ENCODE measurements at regions not wholly inside any gene's neighbourhood (a gene's known extent, or its start where the extent isn't known, plus 50 kb on each side); places are given as distances from the start of the nearest gene placed in this dataset.

GRCh38 chr2:238587776-238588660 is 161.3 kb downstream of the ASB1 start:
- no peak for DNase-seq (ENCODE audit: low read depth in 1 of 2, low spot score in 1 of 2)
- Histone ChIP-seq H3K27ac (replicated peaks) (no peak overlapping the region), H3K4me3 (replicated peaks; ENCODE audit: insufficient read depth, low read length) (no peak overlapping the region), H3K27me3 (ENCODE audit: insufficient read depth, poor library complexity, severe bottlenecking) (no peaks in the 10 kb centered on the region)
- TF ChIP-seq SPI1 (IDR thresholded peaks at IDR 0.05; ENCODE audit: borderline replicate concordance, low read depth): no peak
- no peak for TF ChIP-seq GABPA (IDR thresholded peaks at IDR 0.05; ENCODE audit: low read depth)
- TF ChIP-seq, protein P1, sequence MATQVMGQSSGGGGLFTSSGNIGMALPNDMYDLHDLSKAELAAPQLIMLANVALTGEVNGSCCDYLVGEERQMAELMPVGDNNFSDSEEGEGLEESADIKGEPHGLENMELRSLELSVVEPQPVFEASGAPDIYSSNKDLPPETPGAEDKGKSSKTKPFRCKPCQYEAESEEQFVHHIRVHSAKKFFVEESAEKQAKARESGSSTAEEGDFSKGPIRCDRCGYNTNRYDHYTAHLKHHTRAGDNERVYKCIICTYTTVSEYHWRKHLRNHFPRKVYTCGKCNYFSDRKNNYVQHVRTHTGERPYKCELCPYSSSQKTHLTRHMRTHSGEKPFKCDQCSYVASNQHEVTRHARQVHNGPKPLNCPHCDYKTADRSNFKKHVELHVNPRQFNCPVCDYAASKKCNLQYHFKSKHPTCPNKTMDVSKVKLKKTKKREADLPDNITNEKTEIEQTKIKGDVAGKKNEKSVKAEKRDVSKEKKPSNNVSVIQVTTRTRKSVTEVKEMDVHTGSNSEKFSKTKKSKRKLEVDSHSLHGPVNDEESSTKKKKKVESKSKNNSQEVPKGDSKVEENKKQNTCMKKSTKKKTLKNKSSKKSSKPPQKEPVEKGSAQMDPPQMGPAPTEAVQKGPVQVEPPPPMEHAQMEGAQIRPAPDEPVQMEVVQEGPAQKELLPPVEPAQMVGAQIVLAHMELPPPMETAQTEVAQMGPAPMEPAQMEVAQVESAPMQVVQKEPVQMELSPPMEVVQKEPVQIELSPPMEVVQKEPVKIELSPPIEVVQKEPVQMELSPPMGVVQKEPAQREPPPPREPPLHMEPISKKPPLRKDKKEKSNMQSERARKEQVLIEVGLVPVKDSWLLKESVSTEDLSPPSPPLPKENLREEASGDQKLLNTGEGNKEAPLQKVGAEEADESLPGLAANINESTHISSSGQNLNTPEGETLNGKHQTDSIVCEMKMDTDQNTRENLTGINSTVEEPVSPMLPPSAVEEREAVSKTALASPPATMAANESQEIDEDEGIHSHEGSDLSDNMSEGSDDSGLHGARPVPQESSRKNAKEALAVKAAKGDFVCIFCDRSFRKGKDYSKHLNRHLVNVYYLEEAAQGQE (IDR thresholded peaks at IDR 0.05; ENCODE audit: insufficient replicate concordance, low read depth): no peak
- no peak for TF ChIP-seq CTCF (IDR thresholded peaks at IDR 0.05; ENCODE audit: insufficient read depth, low read length)
- no peak for TF ChIP-seq POLR2AphosphoS5 (IDR thresholded peaks at IDR 0.05; ENCODE audit: low read depth)

DNA sequence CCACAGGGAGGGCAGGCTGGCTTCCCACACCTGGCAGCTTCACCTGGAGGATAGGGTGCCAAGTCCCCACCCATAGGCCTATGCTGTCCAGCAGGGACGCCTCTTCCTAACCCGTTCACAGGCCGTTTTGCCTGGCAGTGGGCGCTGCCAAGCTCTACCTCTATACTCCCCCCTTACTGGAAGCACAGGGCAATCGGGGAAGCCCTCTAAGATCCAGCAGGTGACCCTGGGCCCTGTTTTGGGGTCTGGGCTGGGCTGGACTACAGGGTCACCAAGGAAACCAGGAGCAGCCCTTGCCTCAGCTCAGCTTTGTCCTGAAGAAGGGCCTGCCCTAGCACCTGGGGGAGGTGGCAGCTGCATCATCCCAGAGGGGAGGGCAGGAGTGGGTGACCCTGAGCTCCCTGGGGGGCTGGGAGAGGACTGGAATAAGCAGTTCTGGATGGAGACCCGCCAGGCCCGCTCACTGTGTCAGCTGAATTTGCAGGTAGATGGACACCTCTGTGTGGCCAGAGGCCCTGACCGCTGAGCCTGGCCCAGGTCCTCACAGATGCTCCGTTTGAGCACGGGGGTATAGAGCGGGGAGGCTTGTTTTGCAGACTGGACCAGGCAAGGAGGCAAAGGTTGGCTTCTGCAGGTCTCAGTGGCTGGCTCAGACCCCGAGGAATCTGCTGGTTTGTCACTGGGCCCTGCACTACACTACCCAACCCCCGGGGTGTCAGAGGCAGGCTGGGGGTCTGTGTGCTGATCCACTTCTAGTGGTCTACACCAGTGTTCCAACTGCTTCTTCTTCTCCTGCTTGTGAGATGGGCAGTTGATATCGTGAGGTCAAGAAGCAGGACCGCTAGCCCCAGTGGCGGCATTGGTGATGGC is 163.1 kb downstream of the ASB1 start:
- H3K27me3 ChIP-seq (ENCODE audit: insufficient read depth, poor library complexity, severe bottlenecking): no peaks in the 10 kb centered on the region
- no peak for DNase-seq (ENCODE audit: low read depth in 1 of 2, low spot score in 1 of 2)
- TF ChIP-seq POLR2AphosphoS5 (IDR thresholded peaks at IDR 0.05; ENCODE audit: low read depth): no peak
- TF ChIP-seq GABPA (IDR thresholded peaks at IDR 0.05; ENCODE audit: low read depth): no peak
- TF ChIP-seq, protein P1 (IDR thresholded peaks at IDR 0.05; ENCODE audit: insufficient replicate concordance, low read depth): no peak
- no peak for TF ChIP-seq CTCF (IDR thresholded peaks at IDR 0.05; ENCODE audit: insufficient read depth, low read length)
- no peak for TF ChIP-seq SPI1 (IDR thresholded peaks at IDR 0.05; ENCODE audit: borderline replicate concordance, low read depth)
- no peak overlapping the region for H3K4me3 ChIP-seq (replicated peaks; ENCODE audit: insufficient read depth, low read length)
- no peak overlapping the region for H3K27ac ChIP-seq (replicated peaks)

- Histone ChIP-seq H3K4me3 (replicated peaks; ENCODE audit: insufficient read depth, low read length) (no peak overlapping the region), H3K27ac (replicated peaks) (no peak overlapping the region), H3K27me3 (ENCODE audit: insufficient read depth, poor library complexity, severe bottlenecking) (no peaks in the 10 kb centered on the region)
- TF ChIP-seq, protein P1 (IDR thresholded peaks at IDR 0.05; ENCODE audit: insufficient replicate concordance, low read depth): no peak
- TF ChIP-seq POLR2AphosphoS5 (IDR thresholded peaks at IDR 0.05; ENCODE audit: low read depth) (no peak), GABPA (IDR thresholded peaks at IDR 0.05; ENCODE audit: low read depth) (no peak), CTCF (IDR thresholded peaks at IDR 0.05; ENCODE audit: insufficient read depth, low read length) (no peak), SPI1 (IDR thresholded peaks at IDR 0.05; ENCODE audit: borderline replicate concordance, low read depth) (no peak)
- DNase-seq (ENCODE audit: low read depth in 1 of 2, low spot score in 1 of 2): no peak
Observed at GRCh38 chr2:238591732-238592131, 165.0 kb downstream of the ASB1 start.

All from HL-60 (cell line).